ENCODE measurements at regions not wholly inside any gene's neighbourhood (a gene's known extent, or its start where the extent isn't known, plus 50 kb on each side); places are given as distances from the start of the nearest gene placed in this dataset.

DNA sequence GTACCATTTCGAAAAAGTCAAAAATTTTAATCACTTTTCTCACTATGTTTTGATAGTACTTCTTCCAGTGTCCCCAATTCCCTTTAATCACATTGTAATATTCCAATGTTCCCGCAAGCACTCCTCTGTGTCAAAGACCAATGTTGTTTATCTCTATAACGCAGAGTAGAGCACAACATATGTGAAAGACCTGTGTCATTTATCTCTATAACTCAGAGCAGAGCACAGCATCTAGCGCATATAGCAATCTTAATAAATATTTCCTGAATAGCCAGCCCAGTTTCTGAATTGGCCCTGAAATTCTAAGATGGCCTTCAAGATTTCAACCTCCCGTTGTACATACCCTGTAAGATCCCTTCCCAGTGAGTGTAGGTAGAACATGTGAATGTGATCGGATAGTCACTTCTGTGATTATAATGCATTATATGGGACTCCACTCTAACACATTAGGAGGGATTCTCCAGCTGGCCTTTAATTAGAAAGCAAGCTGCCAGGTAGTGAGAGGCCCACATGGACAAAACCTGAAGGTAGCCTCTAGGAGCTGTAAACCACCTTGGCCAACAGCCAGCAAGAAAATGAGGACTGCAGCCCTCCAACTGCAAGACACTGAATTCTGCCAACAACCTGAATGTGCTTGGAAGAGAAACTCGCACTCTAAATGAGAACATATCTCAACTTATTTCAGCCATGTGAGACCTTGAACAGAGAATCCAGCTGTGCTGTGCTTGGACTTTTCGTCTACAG, 238.8 kb upstream of the SYT10 start:
- TF ChIP-seq, protein P1, sequence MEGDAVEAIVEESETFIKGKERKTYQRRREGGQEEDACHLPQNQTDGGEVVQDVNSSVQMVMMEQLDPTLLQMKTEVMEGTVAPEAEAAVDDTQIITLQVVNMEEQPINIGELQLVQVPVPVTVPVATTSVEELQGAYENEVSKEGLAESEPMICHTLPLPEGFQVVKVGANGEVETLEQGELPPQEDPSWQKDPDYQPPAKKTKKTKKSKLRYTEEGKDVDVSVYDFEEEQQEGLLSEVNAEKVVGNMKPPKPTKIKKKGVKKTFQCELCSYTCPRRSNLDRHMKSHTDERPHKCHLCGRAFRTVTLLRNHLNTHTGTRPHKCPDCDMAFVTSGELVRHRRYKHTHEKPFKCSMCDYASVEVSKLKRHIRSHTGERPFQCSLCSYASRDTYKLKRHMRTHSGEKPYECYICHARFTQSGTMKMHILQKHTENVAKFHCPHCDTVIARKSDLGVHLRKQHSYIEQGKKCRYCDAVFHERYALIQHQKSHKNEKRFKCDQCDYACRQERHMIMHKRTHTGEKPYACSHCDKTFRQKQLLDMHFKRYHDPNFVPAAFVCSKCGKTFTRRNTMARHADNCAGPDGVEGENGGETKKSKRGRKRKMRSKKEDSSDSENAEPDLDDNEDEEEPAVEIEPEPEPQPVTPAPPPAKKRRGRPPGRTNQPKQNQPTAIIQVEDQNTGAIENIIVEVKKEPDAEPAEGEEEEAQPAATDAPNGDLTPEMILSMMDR (conservative IDR thresholded peaks at IDR 0.05; ENCODE audit: low read depth): no peak
- ChIA-PET CTCF (no interaction called here), POLR2A (ENCODE audit: low non-redundant PET) (no interaction called here)
- no peak for DNase-seq (ENCODE audit: low spot score)
- no peak overlapping the region for H3K27ac ChIP-seq

DNA sequence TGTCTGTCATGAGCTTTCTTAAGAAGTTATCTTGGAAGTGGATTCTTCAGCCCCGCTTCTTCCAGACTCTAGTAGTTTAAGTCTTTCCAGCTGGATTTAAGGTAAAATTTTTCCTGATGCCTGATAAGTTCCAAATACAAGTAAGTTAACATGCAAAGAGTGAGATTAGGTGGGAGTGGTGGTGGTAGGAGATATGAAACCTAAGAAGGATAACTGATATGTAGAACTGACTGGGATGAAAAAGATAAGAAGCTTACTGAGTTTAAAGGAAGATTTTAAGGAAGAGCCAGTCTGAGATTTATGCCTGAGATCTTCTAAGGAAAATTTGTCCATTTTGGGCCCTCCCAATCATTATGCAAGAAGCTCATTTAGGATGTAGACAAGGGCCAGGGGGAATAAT, 250.9 kb upstream of the SYT10 start:
- ChIA-PET POLR2A (ENCODE audit: low non-redundant PET) (no interaction called here), CTCF (no interaction called here)
- TF ChIP-seq, protein P1 (conservative IDR thresholded peaks at IDR 0.05; ENCODE audit: low read depth): no peak
- no peak overlapping the region for H3K27ac ChIP-seq
- DNase-seq (ENCODE audit: low spot score): no peak

DNA sequence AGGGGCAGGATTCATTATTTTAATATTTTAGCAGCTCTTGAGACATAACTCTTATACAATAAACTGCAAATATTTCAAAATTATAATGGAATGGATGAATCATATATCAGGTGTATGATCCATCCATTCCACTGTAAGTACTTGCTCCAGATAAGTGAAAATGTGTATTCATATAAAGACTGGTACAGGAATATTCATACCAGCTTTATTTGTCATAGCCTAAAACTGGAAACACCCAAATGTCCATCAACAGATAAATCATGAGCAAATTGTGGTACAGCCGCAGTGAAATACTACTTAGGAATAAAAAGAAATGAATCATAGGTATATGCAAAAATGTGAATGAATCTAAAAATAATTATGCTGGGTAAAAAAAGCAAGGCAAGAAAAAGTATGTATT, 263.6 kb upstream of the SYT10 start:
- POLR2A ChIA-PET (ENCODE audit: low non-redundant PET): no interaction called here
- TF ChIP-seq, protein P1 (conservative IDR thresholded peaks at IDR 0.05; ENCODE audit: low read depth): no peak
- CTCF ChIA-PET: no interaction called here
- H3K27ac ChIP-seq: no peak overlapping the region
- peak; percentile 1 for DNase-seq (ENCODE audit: low spot score)

DNA sequence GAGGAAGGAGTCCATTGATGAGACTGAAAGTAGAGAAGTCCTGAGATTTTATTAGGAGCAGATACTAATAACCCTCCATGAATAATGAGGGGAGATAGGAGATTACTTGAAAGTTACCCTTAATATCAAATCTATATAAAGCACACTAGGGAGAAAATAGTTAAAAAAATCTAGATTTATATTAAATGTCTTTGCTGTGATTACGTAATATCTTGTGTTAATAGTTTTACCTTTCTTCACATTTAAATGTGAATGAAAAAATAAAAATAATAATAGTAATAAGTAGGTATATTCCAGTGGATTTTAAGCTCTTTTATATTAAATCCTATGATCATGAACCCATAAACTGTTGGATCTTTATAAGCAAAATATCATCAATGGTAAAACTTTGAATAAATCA, 267.3 kb upstream of the SYT10 start:
- TF ChIP-seq, protein P1 (conservative IDR thresholded peaks at IDR 0.05; ENCODE audit: low read depth): no peak
- ChIA-PET CTCF (interaction anchor here (0.9 kb wide), 1 partner anchor 84 kb away, joined by 3 read pairs; no protein-coding TSS in a partner anchor), POLR2A (ENCODE audit: low non-redundant PET) (no interaction called here)
- no peak overlapping the region for H3K27ac ChIP-seq
- DNase-seq (ENCODE audit: low spot score): no peak

DNA sequence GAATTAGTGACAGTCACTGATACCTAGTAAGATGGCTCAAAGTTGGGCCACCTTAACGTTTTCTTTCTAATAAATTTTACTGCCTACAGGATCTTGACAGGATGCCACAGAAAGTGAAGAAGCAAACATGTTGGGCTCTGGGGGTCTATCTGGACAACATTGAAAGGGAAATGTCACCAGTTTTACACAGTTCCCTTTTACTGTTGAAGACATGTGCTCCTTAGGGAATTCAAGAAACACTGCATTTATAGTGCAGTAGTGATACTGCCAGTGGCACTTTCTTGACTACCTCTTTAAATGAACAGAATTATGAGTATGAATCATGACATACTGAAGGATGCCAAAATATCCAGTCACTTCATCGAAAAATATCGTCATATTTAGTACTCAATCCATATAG, 269.3 kb upstream of the SYT10 start:
- TF ChIP-seq, protein P1 (conservative IDR thresholded peaks at IDR 0.05; ENCODE audit: low read depth): no peak
- POLR2A ChIA-PET (ENCODE audit: low non-redundant PET): no interaction called here

DNA sequence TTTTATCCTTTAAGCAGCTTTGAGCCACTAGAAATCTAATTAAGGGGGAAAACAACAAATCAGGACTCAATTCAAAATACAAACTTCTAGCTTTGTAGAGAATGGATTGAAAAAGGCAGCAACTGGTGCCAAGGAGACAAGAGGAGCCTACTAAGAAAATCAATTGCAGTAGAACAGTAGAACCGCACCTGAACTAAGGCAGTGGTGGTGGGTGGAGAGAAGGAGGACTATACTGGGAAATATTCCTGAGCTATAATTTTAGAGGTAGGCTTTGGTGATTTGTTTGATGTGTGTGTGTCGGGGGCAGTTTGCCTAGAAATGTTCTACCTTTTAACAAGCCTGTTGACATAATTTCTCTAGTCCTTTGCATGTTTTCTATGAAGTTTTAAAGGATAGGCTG, 270.9 kb upstream of the SYT10 start:
- no peak for DNase-seq (ENCODE audit: low spot score)
- ChIA-PET POLR2A (ENCODE audit: low non-redundant PET) (no interaction called here), CTCF (no interaction called here)
- TF ChIP-seq, protein P1 (conservative IDR thresholded peaks at IDR 0.05; ENCODE audit: low read depth): no peak
- H3K27ac ChIP-seq: no peak overlapping the region

More for the DNA sequence above, 269.3 kb upstream of the SYT10 start:
- no peak for DNase-seq (ENCODE audit: low spot score)
- CTCF ChIA-PET: no interaction called here
- H3K27ac ChIP-seq: no peak overlapping the region
